GM19395 (cell line): ENCODE measurements at regions not wholly inside any gene's neighbourhood (a gene's known extent, or its start where the extent isn't known, plus 50 kb on each side); places are given as distances from the start of the nearest gene placed in this dataset.

Experiments used
- ATAC-seq: cut with Tn5 transposase; IDR thresholded peaks from one replicate; pipeline ENCODE4 v1.9.1; 2021; ENCODE audit warnings: mild to moderate bottlenecking, moderate library complexity; ENCODE audit not compliant: unreplicated experiment

DNA sequence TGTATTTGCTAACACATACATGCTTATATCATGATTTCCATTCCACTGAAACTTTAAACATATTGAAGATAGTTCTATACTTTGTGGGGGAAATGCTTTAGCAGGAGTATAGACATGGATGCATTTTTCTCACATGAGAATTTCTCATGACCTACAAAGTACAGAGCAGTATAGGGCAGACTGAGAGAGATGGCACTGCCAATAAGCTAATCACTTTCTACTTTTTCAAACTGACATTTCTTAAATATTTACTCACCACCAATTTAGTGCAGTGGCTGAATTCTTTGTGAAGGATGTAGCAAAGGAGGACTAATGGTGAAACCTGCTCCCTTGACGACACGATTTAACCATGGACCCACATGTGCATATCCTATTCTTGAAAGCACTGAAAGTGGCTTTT, 923.5 kb downstream of the ADGRL2 start:
- ATAC-seq = no peak

DNA sequence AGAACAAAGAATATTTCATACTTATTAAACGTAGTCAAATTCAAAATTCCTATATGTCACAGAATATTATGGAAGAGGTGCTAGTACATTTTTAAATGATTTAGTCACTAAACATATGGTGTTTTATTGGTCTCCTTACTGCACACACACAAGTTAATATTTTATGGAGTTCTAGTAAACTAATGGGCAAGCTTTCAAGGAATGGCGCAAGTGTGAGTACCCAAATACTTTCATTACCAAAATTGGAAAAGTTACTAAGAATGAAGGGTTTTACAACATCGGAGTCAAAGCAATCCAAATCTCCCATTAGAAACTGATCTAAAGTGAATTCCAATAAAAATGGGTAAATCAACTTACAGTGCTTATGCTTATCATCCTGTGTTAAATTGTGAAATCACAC, 921.9 kb downstream of the ADGRL2 start:
- no peak for ATAC-seq

DNA sequence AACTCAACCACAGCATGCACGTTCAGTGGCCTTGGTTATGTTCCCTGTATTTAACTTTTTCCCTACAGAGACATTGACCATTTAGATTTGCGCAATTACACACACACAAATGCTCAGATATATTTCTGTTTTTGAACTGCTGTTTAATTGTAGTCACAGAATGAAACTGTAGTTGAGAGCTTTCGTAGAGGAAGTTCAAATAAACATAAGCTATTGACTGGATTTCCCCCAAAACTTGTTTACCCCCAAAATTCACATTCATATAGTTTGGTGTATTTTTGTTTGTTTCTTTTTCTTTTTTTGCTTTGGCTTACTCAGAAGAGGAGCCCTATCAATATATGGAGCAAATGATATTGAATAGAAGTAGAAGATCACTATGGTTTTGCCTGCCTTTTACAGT, 921.0 kb downstream of the ADGRL2 start:
- no peak for ATAC-seq

DNA sequence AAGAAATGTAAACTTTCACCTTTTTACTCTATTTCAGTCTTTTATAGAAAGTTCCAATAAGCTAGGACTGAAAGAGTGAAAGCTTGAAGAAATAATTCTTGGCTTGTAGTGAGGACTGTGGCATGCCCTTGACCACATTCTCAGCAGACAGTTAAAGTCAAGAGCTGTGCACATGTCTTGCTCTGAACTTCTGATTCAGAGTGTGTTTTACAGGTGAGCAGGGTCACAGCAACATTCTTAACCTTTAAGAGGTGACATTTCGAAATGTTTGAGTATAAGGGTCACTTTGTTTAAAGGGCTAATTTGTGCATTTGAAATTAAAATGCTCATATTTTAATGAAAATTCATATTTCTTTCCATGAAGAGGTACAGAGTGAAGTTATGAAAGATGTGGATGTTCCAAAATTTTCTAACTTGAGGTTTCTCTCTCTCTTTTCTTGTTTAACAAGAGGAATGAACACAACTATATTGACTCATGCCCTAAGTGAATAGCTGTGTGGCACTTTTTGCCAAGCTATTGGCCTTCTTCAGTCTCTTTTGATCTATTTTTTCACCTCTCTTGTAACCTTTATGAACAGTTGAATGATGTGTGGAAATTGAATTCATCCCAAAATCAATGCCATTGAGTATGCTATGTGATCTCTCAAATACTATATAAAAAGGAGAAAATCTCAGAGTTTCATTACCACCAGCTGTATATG, 918.1 kb downstream of the ADGRL2 start:
- ATAC-seq = no peak

DNA sequence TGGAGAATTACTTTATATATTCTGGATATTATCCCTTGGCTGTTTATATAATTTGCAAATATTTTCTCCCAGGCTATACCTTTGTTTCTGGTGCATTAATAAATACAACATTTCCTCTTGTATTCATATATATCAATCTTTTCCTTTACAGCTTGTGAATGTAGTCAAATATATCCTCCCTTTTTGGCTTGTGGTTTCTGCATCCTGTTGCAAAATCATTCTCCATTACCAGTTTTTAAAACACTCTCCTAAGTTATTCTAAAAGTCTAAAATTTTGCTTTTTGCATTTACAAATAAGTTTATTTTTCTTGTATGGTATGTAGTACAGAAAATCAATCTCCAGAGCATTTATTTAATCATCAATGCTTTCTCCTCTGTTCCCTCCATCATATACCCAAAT, 909.4 kb downstream of the ADGRL2 start:
- no peak for ATAC-seq

DNA sequence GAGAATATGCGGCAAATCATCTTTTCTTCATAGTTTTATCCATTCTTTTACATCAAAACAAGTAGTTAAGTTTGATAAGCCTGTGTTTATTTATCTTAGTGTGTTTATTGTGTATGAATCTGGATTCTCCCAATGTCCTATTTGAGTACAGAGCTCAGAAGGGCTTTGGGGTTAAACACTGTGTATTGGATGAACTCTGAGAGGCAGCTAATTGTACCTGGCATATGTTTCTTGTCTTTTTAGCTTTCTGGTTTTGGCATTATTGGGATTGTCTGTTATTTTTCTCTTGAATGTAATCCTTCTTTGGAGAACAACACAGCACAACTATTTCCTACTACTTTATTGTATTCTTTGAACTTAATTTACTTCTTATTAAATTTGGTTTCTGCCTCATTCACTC, 906.9 kb downstream of the ADGRL2 start:
- no peak for ATAC-seq

DNA sequence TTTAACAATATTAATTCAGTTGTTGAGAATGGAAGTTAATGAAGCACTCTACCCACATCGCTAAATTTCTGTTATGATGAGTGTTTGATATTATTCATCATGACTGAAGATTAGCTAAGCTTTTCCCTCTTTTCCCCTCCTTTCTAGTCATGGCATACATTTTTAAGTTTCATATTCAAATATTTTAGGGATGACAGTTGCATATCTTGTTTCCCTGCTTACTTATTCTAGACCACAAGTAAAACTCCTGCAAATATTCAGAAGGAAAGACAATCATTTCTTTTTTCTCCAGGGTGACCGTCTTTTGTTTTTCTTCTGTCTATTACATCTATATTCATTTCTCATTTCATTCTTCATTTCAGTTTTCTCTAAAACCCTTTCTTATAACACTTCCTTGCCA, 906.0 kb downstream of the ADGRL2 start:
- ATAC-seq = no peak

DNA sequence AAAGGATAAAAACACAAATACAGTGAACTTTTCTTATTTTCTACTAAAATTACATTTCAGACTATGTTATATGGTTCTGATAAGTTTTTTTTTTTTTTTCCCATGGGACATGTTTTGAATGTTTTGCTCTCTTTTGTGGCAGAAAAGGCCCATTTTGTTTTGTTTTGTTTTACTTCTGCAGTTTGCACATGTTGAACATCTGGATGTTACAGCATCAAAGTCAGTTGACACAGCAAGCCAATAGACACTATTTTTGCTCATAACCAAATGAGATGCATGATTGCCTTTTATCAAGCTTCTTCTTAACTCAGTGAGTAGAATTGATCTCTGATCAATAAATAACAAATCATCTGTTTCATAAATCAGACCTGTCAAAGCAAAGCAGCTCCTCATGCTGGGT, 904.2 kb downstream of the ADGRL2 start:
- no peak for ATAC-seq

DNA sequence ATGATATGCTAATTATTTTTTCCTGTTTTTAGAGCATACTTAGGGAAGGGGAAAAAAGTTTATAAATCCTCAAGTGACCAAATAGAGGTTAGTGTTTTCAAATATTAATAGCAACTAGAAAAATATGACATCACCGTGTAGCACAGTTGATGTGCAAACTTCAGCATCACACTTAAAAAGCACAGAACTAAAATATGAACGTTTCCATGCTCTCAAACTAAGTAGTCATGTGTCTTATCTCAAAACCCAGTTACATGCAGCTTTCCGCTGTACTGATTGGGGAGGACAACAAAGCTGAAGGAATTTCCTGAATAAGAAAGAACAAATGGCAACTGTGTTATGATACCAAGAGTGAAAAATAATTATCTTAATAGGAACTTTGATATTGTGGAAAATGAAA, 903.7 kb downstream of the ADGRL2 start:
- ATAC-seq = no peak

DNA sequence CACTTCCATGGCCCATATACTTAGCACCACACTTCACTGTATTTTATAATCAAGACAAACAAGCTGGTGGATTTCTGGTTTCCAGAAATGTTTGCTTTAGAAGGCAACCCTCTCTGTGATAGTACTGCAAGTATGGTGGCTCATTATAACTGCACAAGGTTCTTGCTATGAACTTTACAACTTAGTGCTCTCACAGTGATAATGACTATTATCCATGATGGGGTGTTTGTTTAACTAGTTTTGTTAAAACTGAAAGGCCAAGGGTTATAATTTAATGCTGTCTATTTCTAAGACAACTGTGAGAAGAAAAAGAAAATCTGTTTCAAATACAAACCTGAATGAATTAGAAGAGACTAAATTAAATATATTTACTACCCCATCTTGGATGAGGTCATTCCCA, 903.2 kb downstream of the ADGRL2 start:
- ATAC-seq = no peak

DNA sequence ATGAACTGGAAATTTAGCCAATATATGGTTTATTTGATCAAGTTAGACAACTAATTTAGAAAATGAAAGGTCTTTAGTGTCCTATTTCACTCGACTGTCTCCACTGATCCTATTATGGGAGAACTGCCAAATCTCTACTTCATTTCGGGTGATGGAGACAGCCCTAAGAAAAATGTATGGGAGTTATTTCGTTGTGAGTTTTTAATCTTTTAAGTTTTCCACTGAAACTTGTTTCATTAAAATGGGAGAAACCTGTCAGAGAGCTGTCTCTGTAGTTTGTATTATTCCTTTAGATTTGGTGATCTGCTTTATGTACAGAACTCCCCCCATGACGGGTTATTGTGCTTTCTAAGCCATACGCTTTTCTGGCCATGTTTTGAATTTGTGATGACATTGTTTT, 899.7 kb downstream of the ADGRL2 start:
- no peak for ATAC-seq

DNA sequence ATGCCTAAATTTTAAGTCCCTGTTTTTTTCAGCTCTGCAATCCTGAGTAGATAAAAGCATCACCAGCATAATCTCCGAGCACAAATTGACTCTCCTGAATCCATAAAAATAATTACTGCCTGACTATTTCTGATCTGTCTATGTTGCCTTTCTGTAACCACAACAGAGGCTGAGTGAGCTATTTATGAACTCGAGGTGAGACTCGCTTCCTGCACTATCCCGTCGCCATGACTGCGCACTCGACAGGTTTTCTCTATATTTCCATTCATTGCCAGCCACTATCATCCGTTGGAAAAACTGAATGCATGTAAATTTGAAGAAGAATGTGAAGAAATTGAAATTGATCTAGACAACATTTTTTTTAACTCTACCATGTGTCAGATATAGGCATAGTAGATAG, 897.2 kb downstream of the ADGRL2 start:
- ATAC-seq = no peak

DNA sequence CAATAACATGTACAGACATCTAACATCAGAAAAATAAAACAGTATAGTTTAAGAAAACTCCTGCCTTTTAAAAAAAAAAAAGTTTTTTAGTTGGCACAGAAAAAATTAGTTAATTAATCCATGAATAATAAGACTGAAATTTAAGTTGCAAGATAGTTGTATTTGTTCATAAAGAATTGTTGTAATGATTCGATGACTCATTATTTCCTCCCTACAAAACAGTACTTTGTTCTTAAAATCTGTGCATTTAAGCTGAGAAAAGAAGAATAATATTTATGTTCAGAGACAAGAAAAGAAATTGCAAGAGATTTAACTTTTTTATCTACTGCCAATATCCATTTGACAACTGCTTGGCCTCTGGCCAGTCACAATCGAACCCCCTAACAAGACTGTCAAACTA, 894.7 kb downstream of the ADGRL2 start:
- ATAC-seq = no peak

DNA sequence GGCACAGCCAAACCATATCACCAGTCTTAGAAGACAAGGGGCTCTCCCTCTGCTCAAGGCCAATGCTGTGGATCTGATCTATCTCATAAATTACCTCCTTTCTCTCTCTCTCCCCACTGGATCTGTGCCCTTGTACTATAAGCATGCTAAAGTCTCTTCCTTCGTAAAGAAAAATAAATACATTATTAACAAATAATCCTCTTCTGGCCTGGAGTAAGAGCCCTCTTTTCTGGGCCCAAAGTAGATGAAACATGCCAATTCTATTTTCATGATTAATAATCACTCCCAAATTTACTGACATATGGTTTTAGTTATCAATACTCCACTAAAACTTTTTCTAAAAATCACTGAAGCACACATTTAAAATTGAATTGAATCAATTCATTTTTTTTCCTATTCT, 889.7 kb downstream of the ADGRL2 start:
- ATAC-seq = no peak

DNA sequence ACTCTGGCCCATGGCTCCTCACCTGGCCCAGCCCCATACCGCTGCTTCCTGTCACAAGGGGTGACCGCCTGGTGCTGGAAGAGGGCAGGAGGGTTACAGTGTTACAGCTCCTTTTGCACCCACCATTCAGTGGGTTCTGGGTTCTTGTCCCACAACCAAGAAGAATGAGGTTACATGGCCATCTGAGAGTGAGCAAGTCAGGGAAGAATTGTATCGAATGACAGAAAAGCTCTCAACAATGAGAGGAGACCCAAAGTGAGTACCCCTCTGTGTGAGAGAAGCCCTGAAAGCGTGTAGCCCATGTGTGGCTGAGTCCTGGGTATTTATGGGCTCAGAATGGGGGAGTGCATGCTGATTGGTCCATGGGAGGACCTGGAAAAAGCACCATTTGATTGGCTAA, 888.5 kb downstream of the ADGRL2 start:
- ATAC-seq = no peak

DNA sequence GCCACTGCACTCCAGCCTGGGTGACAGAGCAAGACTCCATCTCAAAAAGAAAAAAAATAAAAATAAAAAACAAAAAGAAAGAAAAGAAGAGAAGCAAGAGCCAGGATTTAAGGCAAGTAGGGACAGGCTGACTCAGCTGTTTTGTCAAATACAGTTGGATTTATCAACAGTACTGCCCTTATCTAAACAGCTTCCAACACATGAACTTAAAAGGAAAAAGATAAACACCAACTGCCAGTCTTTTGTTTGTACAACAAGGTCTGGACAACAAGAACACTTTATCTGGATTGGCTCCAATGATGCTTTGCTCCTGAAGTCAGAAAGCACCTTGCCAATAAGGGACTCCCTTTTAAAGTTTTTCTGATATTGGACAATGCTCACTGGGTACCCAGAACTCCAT, 886.0 kb downstream of the ADGRL2 start:
- no peak for ATAC-seq

DNA sequence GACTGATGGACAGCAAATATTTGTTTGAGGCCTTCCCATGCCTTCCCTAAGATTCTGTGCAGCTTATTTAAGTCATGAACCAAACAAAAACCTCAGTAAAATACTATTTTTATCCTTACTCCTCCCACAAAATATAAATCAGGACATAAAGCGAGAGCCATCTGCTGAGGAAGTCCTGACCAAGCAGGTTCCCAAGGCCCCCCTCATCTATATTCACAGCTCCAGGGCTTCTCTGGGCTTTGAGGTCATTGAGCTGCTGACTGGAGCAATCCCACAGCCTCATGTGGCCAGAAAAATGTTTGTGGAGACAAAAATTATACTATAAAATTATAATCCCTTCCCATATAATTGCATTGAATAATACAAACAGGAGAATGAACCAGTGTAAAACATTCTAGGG, 846.2 kb downstream of the ADGRL2 start:
- no peak for ATAC-seq

DNA sequence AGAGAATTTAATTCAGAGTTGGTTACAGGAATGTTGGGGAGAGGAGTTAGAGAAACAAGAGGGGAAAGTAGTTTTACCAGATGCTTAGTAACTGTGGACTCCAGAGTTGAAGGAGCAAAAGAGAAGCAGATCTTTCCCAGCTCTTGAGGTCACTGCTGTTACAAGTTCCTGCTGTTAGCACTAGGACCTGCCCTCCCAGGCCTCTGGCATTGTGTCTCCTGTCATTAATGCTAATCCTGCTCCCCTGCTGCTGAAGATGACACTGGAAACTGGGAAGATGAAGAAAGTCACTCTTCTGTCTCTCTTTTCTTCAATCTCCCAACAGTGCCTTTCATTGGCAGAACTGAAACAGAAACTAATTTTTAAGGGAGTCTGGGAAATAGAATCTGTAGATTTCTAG, 845.6 kb downstream of the ADGRL2 start:
- no peak for ATAC-seq

DNA sequence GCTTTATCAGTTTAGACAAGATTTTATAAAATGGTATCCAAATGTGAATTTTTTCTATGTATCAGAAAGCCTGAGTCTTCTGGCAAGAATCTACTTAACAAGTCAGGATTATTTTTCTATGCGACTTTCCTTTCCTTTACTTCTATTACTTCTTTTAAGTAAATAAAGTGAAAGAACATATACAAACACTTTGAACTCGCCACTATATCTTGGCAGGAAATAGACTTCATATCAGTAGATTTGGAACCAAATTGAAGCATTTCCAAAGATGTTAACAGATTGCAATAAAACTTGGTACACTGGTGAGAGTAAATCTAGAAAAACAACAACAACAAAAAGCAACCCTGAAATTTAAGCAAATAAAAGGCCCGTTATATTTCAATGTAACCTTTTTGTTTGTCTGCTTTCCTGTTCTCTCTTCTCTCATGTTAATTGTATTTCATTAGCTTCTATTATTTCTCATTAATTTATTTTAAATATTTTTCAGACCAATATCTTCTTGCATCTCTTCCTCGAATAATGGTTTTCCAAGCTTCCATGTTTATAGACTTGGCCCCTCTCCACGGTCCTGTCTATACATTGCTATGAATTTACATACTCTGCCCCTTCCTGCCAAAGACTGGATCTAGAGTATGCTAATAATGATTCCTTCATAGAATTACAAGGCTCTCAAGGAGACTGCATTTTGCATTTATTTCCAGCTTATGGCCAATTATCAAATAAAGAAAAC, 843.6 kb downstream of the ADGRL2 start:
- ATAC-seq = no peak

DNA sequence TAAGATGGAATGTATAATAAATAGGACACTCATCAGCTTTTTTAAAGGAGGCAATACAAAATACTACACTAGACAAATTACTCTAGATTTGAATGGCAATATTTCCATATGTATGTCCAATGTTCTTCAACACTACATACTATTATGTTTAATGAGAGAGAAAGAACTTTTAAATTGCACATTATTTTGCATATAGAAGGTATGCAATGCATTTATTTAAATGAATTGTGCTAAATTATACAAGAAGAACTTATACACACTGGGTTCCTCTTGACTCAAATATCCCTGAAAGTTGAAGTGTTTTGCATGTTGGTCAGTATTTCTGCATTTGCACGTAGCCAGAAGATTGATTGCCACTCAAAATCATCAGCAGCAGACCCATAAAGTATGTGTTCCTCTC, 839.6 kb downstream of the ADGRL2 start:
- ATAC-seq = no peak

DNA sequence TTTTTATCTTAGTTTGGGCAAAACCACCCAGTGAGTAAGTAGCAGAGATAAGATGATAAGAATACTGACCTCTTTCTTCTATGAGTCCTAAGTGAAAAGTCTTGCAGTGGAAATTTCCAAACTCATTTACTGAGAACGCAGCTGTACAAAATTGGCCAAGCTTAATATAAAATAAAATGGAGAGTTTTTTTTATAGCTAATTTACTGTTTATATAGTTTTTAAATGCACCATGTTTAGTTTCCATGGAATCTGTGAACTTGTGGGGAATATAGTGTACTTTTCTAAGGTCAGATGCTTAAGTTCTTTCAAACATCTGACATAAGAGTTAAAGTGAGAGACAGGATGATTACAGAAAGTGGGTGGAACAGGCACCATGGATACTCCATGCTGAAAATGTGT, 833.5 kb downstream of the ADGRL2 start:
- no peak for ATAC-seq

DNA sequence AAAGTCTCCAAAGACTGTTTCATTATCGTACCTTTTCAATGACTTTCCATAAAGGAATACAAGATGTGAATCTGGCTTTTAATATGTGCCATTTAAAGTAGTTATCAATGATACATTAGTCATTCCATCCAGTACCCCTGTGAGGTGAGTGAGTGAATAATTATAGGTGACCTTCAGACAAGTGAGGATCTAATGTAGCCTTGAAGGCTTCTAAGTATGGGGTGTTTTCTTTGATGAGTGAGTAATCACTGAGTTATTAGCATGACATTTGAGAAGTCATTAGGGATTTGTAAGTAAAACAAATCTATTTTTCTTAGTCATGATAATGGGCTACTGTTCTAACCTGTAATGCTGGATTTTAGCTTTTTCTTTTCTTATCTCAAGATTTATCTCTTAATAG, 831.4 kb downstream of the ADGRL2 start:
- ATAC-seq = no peak

DNA sequence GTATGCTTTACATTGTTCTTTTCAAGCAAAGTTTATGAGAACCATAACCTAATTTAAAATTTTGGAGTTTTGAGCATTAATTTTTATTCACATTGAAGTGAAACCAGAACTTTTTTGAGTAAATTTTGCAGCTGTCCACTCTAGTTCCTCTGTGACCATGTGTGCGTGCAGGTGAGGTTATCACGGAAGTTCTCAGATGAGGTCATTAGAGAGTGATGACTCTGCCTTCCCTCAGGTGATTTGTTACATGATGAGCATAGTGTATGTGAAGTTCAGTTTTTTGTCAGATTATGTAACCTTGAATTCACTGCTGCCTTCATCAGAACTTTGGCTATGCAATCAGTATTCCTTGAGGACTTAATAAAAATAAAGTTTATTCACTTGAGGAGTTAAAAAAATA, 828.2 kb downstream of the ADGRL2 start:
- no peak for ATAC-seq
